LNCAP (cell line): ENCODE measurements at regions not wholly inside any gene's neighbourhood (a gene's known extent, or its start where the extent isn't known, plus 50 kb on each side); places are given as distances from the start of the nearest gene placed in this dataset.

Experiments
- TF ChIP-seq, protein P1 (sequence below): fragments of 450-650 bp; IDR thresholded peaks from 2 replicates; pipeline ENCODE4 v1.5.1; 2017; ENCODE audit warnings: mild to moderate bottlenecking

DNA sequence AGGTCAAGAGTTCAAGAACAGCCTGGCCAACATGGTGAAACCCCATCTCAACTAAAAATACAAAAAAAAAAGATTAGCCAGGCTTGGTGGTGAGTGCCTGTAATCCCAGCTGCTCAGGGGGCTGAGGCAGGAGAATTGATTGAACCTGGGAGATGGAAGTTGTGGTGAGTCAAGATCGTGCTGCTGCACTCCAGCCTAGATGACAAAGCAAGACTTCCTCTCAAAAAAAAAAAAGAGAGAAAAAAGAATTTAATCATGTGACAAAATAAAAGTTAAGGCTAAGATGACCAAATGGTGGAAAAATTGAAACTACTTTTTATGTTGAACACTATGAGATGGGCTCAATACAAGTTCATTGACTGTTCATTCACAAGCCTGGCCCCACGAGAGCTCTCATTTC, 141.1 kb upstream of the WDR11 start:
- TF ChIP-seq, protein P1, sequence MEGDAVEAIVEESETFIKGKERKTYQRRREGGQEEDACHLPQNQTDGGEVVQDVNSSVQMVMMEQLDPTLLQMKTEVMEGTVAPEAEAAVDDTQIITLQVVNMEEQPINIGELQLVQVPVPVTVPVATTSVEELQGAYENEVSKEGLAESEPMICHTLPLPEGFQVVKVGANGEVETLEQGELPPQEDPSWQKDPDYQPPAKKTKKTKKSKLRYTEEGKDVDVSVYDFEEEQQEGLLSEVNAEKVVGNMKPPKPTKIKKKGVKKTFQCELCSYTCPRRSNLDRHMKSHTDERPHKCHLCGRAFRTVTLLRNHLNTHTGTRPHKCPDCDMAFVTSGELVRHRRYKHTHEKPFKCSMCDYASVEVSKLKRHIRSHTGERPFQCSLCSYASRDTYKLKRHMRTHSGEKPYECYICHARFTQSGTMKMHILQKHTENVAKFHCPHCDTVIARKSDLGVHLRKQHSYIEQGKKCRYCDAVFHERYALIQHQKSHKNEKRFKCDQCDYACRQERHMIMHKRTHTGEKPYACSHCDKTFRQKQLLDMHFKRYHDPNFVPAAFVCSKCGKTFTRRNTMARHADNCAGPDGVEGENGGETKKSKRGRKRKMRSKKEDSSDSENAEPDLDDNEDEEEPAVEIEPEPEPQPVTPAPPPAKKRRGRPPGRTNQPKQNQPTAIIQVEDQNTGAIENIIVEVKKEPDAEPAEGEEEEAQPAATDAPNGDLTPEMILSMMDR, result no peak

DNA sequence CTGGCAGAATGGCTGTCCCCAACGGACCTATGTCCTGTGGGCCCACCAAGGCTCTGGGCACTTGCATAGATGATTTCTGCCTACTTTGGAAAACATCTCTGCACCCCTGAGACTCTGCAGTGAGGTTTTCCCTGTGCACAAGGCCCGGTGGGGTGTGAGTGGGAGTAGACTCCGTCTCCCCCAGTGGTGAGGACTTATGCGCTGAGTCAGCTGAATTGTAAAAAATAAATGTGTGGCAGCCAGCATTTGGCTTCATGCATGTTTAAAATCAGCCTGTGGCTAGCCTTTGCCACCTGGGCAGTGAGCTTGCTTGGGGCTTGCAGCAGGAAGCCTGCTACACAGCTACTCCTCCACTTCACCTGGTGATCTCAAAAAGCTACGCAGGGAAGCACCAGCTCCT, 139.3 kb upstream of the WDR11 start:
- TF ChIP-seq, protein P1, result no peak

DNA sequence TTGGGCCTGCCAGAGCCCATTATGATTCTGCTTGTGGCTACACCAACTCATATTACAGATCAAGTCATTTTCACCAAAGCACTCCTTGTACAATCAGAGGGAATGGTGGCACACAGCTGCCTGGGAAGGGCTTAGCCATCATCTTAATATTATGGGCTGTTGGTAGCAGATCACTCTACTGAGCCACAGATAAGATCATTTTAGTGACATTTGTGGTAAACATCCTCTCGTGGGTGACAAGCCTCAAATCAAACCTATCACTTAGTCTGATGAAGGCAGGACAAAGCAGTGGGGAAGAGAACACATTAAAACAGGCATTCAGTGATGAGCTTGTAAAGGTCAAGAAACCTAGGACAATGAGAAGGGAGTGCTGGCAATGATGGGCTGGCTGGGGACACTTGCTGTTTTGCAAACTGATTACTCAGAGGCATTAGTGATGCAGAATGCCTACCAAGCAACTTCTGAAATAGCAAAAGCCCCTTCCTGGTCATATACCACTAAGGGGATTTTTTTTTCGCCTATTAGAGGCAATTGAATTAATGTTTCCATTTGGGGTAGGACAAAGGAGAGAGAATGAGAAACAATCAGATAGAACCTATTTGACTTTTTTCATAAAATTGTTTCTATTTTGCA, 137.5 kb upstream of the WDR11 start:
- TF ChIP-seq, protein P1, result no peak

DNA sequence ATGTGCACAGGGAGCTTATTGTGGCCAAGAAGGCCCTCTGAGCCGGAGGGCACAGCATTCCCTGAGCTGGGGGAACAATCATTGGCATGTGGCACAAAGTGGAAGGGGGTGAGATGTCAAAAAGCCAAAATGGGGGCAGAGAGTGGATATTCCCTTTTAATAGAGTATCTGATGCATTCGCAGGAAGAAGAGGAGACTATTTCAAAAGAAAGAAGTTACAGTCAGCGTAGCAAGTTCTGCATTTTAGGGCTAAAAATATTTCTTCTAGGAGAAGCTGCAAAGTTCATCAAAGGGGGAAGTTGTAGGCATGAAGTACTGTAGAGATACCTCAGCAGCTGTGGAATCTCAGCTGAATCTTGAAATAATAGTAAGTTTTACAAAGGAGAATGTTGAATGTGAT, 136.0 kb upstream of the WDR11 start:
- TF ChIP-seq, protein P1, result no peak

DNA sequence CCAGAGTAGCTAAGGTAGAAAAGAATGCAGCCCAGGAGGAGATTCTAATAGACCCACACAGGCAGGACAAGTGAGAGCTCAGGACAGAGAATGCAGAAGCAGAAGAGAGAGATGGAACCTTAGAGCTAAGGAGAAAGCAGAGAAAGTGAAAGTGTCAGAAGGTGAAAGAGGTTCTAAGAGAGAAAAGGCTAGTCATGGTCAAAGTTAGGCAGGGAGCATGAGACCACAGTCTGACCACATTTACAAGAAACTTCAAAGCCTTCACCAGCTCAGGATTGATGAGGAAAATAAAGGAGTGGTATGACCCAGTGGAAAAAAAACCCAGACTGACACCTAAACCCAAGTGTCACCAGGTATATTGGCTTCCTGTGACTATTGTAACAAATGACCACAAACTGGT, 131.8 kb upstream of the WDR11 start:
- TF ChIP-seq, protein P1, result no peak

DNA sequence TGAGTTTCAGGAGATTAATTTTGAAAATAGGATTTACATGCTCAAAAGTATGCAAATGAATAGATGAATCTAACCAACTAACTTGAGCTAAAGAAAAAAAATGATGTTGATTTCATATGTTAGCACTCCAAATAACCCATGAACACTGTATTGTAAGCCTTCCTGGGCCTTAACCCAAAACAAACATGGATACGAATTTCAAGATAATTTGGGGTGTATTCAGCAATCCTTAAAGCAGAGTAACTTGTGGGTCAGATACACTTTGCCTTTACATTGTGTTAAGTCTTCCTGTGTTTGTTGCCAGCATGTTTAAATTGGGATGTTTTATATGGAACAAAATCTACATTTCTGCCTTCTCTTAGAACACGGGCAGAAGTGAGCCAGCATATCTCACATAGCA, 124.2 kb upstream of the WDR11 start:
- TF ChIP-seq, protein P1, result no peak

DNA sequence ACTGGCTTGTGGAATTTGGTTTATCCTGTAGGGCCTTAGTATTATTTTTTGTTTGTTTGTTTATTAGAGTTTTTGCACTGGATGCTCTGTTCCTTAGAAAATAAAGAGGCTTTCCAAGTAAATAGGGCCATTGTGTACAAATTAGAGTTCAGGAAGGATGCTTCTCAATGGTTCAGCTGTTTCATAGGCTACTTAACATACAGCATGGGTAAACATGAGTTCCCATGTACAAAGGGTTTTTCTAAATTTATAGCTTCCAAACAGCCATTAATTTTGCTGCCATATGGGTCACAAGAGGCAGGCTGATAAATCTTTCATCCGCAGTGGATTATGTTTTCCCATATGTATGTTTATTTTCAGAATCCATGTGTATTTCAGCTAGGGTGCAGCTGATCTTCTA, 121.6 kb upstream of the WDR11 start:
- TF ChIP-seq, protein P1, result no peak

DNA sequence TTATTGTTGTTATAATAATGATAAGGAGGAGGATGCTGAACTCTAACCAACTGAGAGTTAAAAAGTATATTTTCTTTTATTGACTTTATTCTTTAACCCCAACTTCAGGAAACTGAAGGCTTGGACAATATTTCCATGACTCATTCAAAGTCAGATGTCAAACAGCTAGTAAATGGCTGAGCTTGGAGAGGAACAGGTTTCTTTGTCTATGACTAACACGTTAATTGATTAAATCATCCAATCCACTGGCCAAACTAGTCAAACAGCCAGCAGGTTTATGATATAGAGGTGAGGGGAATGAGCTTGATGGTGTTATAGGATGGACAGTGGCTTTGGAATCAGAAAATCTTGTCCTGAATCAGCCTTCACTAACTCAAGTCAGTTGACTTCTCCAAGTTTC, 119.1 kb upstream of the WDR11 start:
- TF ChIP-seq, protein P1, result no peak
